CD4-positive, alpha-beta T cell treated with Interferon alpha-2 for 1 hour (primary cell): ENCODE measurements at regions not wholly inside any gene's neighbourhood (a gene's known extent, or its start where the extent isn't known, plus 50 kb on each side); places are given as distances from the start of the nearest gene placed in this dataset.

Source experiments
- DNase-seq, 2 donors: peaks; one replicate each; pipeline ENCODE4 v3.0.0-alpha.2; 2020 to 2022

- peak in 1 of 2 donors; percentile 36 for DNase-seq
Measured at GRCh38 chr9:78821126-78821822, 524.3 kb downstream of the PSAT1 start.

- DNase-seq, result no peak
Measured at GRCh38 chr9:78826527-78826926, 529.6 kb downstream of the PSAT1 start.

- DNase-seq, result no peak
Measured at GRCh38 chr9:78828521-78828920, 531.6 kb downstream of the PSAT1 start.

- no peak for DNase-seq
Measured at GRCh38 chr9:78830301-78830700, 533.4 kb downstream of the PSAT1 start.

GRCh38 chr9:78831726-78832125 is 534.8 kb downstream of the PSAT1 start:
- no peak for DNase-seq

GRCh38 chr9:78835928-78836450 is 539.1 kb downstream of the PSAT1 start:
- DNase-seq, result no peak

- DNase-seq, result no peak
Measured at GRCh38 chr9:78839252-78839651, 542.3 kb downstream of the PSAT1 start.

GRCh38 chr9:78848061-78848460 is 551.1 kb downstream of the PSAT1 start:
- DNase-seq, result no peak

GRCh38 chr9:78856144-78856543 is 559.2 kb downstream of the PSAT1 start:
- no peak for DNase-seq

GRCh38 chr9:78856781-78857180 is 559.9 kb downstream of the PSAT1 start:
- no peak for DNase-seq

GRCh38 chr9:78857373-78858225 is 560.7 kb downstream of the PSAT1 start:
- no peak for DNase-seq

- no peak for DNase-seq
Measured at GRCh38 chr9:78858266-78858665, 561.3 kb downstream of the PSAT1 start.

- no peak for DNase-seq
Measured at GRCh38 chr9:78860801-78861475, 564.0 kb downstream of the PSAT1 start.

- no peak for DNase-seq
Measured at GRCh38 chr9:78863531-78863930, 566.6 kb downstream of the PSAT1 start.

GRCh38 chr9:78865737-78866136 is 568.8 kb downstream of the PSAT1 start:
- no peak for DNase-seq

GRCh38 chr9:78866207-78867132 is 569.5 kb downstream of the PSAT1 start:
- no peak for DNase-seq

GRCh38 chr9:78871086-78871451 is 574.1 kb downstream of the PSAT1 start:
- no peak for DNase-seq

- DNase-seq, result no peak
Measured at GRCh38 chr9:78871452-78872331, 574.8 kb downstream of the PSAT1 start.

- DNase-seq, result no peak
Measured at GRCh38 chr9:78874061-78874460, 577.1 kb downstream of the PSAT1 start.

- no peak for DNase-seq
Measured at GRCh38 chr9:78879324-78880100, 582.6 kb downstream of the PSAT1 start.

- no peak for DNase-seq
Measured at GRCh38 chr9:78881295-78881694, 584.4 kb downstream of the PSAT1 start.
